ENCODE measurements at regions not wholly inside any gene's neighbourhood (a gene's known extent, or its start where the extent isn't known, plus 50 kb on each side); places are given as distances from the start of the nearest gene placed in this dataset.
A peak's percentile ranks its signal among the peaks of the same experiment; 100 is the strongest.
"Not testable (repeated sequence)": the region's sequence is repeated elsewhere in the genome, so short reads cannot be mapped to it uniquely, and the experiment has no call there.

- no peak for DNase-seq
Measured at GRCh38 chr13:99766641-99767045, 204.9 kb downstream of the ZIC5 start.

DNA sequence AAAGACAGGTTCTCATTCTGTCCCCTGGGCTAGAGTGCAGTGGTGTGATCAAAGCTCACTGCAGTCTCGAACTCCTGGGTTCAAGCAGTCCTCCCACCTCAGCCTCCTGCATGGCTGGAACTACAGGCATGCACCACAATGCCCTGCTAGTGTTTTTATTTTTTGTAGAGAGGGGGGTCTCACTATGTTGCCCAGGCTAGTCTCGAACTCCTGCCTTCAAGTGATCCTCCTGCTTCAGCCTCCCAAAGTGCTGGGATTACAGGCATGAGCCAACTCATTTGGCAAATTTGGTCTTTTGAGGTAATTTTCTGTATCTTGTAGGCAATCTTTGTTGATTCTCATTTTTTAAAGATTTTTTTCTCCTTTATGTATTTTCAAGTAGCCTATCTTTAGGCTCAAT lies 205.7 kb downstream of the ZIC5 start:
- no peak for DNase-seq

- peak; percentile 20 for DNase-seq
Measured at GRCh38 chr13:99760456-99760855, 211.1 kb downstream of the ZIC5 start.

DNA sequence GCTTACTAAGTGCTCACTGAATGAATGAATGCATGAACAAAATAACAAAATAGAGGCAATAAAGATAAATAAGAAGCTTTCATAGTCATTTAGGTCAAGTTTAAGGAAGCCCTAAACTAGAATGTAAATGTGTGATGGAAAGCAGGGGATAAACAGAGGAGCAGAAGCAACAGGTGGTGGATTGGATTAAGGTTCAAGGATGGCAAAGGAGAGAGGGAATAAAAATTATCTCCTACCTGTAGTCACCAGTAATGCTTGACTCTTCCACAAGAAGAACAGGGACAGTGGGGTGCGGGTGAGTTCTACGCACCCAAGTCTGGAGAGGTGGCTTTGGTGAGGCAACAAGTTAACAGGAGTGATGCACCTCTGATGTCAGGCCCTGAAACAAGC lies 212.4 kb downstream of the ZIC5 start:
- DNase-seq = no peak

DNA sequence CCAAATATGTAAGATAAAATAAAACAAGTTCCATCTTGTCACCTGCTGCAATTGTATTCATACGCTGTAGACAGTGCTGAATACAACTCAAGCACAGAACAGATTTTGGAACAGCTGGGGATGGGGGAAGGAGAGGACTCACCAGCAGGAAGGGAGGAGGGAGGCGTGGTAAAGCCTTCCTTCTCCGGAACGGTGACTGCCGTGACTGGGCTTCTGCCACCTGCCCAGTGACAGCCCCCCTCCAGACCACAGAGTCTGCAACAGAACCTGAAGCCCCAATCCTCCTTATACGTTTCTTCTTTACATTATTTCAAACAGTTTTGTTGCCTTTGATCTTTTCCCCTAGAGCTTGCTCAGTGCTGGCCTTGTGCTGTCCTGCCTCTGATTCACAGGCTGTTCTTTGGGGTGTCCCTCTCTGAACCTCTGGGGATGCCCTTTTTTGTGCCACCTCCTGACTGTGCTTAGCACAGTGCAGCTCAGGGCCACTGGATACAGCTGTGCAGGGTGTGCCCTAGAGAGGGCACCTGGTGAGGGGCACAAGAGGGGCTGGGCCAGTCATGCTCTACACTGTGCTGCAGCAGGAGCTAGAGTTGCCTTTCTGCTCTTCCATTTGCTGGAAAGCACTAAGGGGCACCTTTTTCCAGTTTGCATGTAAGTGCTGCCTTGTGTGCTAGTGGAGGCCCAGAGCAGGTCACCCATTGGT lies 213.0 kb downstream of the ZIC5 start:
- no peak for DNase-seq

- DNase-seq = no peak
Measured at GRCh38 chr13:99757756-99758459, 213.7 kb downstream of the ZIC5 start.

DNA sequence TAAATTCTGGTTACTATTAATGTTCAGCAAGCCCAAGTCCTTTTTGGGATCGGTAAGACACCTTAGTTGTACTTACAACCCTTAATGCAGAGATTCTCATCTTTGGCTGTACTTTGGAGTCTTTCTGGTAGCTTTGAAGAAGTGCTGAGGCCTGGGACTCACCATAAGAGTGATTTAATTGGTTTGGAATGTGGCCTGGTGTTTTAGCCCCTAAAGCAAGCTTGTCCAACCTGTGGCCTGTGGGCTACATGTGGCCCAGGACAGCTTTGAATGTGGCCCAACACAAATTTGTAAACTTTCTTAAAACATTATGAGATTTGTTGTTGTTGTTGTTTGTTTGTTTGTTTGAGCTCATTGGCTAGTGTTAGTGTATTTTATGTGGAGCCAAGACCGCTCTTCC lies 215.3 kb downstream of the ZIC5 start:
- DNase-seq = no peak

DNA sequence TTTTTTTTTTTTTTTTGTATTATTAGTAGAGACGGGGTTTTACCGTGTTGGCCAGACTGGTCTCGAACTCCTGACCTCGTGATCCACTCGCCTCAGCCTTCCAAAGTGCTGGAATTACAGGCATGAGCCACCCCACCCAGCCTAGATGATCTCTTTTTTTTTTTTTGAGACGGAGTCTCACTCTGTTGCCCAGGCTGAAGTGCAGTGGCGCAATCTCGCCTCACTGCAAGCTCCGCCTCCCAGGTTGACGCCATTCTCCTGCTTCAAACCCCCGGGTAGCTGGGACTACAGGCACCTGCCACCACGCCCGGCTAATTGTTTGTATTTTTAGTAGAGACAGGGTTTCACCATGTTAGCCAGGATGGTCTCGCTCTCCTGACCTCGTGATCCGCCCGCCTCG lies 216.8 kb downstream of the ZIC5 start:
- DNase-seq = not testable (repeated sequence)

- no peak for DNase-seq
Measured at GRCh38 chr13:99752373-99752772, 219.2 kb downstream of the ZIC5 start.

- DNase-seq = no peak
Measured at GRCh38 chr13:99751517-99752199, 219.9 kb downstream of the ZIC5 start.

GRCh38 chr13:99750951-99751350 lies 220.6 kb downstream of the ZIC5 start:
- no peak for DNase-seq

DNA sequence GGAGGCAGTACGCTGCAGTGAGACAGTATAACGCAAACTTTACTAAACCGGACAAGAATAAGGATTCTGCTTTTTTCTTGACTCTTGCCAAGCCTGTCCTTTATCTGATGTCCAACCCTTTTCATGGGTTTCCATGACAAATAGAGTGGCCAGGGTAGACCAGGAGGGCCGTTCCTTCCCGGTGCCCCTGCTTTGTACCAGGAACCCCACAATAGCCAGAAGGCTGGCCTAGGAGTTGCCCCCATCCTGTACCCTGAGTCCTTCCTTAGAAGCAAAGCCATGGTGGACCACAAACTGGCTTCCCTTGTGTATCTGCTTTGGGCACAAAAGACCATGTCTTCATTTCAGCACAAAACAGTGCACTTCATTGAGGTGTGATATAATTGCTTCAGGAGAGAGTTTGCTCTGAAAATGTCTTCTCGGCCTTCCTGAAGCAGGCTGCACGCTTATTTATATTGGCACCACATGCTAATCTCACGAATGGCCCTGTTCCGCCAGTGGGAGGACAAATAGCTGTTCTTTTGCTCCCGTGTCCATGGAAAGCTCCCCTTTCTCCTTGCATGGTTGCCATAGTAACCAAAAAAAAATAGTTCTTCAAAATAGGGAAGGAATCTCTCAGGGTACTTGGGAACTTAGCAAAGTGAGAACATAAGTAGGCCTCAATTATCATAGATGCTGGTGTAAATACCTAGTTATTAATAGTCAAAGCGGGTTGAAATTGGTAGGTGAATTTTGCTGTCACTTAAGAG lies 222.1 kb downstream of the ZIC5 start:
- no peak for DNase-seq

- no peak for DNase-seq
Measured at GRCh38 chr13:99747403-99747710, 224.2 kb downstream of the ZIC5 start.

DNA sequence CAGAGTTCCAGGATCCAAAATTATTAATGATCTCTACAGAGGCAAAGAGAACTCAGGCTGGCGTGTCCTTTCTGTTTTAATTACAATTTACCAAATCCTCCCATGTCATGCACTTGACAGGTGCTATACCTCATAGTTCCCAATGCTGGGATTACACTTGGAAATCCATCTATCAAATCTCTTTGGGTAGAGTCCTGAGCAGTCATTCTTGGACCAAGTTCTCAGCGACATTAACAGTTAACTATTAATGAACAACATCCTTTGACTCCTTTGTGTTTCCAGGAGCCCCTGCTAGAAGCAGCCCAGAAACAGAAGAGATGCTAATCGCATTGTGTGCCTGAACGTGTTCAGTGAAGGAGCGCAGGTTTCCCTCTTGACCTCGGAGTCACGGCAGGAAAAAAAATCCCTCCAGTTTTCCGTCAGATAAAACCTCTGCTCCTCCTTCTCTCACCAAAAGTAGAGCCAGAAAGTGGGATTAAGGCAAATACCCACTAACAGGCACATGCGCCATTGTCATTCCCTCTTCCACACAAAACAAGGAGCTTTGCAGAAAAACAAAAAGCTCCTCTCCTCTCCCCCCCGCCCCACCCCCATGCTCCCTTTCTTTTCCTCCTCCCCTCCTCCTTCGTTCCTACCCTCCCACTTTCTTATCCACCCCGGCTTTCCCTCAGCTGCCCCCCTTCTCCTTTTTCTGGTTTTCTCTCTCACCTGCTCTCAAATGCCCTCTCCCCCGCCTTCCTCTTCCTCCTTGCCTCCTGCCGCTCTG lies 224.7 kb downstream of the ZIC5 start:
- no peak for DNase-seq

DNA sequence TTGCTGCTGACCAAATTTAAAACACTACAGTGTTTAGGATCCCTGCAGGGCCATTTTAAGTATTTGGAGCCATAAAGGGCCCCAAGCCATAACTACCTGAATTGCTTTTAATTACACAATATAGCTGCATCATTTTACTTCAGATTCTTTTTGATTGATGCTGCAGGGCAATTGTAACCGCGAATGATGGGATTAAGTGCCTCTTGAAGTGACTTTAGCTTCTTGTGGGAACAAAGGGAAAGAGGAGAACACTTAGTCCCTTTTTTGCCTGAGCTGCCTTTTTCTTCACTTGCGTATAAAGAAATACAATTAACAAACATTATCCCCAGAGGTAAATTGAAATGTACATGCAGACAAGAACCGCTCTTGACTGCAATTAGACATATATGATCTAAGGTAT lies 228.5 kb downstream of the ZIC5 start:
- DNase-seq = peak; percentile 37

- DNase-seq = no peak
Measured at GRCh38 chr13:99741960-99742359, 229.6 kb downstream of the ZIC5 start.

GRCh38 chr13:99740251-99740979 lies 231.2 kb downstream of the ZIC5 start:
- DNase-seq = no peak

- no peak for DNase-seq
Measured at GRCh38 chr13:99738626-99739025, 232.9 kb downstream of the ZIC5 start.

GRCh38 chr13:99737481-99738245 lies 233.9 kb downstream of the ZIC5 start:
- no peak for DNase-seq

DNA sequence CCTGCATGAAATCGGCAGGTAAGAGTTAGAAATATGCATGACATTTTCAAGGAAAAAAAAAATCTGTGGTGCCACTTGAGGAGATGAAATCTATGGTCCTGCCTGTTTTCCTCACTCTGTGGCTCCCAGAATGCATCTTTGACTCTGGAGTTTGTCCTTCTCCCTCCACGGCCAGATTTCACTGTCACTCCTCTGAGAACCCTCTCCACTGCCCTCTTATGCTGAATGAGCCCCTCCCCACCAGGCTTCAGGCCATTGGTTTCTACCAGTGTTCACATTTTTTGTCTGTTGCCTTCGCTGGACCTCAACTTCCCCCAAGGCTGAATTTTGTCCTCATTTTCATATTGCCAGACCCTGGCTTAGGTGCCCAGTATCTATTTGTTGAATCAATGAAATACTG lies 235.0 kb downstream of the ZIC5 start:
- no peak for DNase-seq

GRCh38 chr13:99734013-99734693 lies 232.9 kb downstream of the TM9SF2 start:
- DNase-seq = no peak
